GM18907 (cell line): ENCODE measurements at regions not wholly inside any gene's neighbourhood (a gene's known extent, or its start where the extent isn't known, plus 50 kb on each side); places are given as distances from the start of the nearest gene placed in this dataset.

Source experiments
- ATAC-seq: cut with Tn5 transposase; IDR thresholded peaks from one replicate; pipeline ENCODE4 v1.9.1; 2021; ENCODE audit warnings: mild to moderate bottlenecking, moderate library complexity; ENCODE audit not compliant: unreplicated experiment

GRCh38 chr9:71218774-71219173 lies 97.4 kb upstream of the TRPM3 start:
- ATAC-seq, result no peak

- ATAC-seq, result no peak
Observed at GRCh38 chr9:71213633-71214032, 92.2 kb upstream of the TRPM3 start.

DNA sequence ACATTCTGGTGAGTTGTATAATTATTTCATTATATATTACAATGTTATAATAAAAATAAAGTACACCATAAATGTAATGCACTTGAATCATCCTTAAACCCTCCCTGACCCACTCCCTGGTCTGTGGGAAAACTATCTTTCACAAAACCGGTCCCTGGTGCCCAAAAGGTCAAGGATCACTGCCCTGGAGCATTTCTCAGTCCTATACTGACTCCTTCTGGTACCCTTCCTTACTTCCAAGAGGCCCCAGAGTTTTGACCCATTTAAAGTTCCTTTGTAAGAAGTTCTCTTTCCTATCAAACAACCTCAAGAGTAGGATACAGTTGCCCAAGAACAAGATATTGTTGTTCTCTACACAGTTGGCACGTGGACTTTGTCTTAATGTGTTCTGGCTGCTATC lies 88.9 kb upstream of the TRPM3 start:
- no peak for ATAC-seq

GRCh38 chr9:71209890-71210289 lies 88.5 kb upstream of the TRPM3 start:
- no peak for ATAC-seq

- no peak for ATAC-seq
Observed at GRCh38 chr9:71202931-71203330, 81.5 kb upstream of the TRPM3 start.

DNA sequence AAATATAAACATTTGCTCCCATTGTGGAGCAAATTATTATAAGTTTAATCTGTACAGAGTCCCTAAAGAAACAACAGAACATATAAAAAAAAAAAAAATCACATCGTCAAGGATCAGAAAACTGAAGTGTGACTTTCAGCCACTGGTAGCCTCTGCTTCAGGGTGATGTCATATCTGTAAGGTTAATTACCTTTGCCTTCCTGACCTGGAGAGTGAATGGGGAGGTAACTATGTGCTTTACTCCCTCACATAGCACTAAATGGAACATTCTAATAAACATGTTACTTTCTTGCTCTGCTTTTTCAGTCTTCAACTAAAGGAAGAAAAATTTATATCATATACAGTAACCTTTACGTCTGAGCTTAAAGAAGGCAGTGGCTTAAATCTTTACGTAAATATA lies 70.3 kb upstream of the TRPM3 start:
- no peak for ATAC-seq

- ATAC-seq, result no peak
Observed at GRCh38 chr9:71183251-71183650, 61.8 kb upstream of the TRPM3 start.

- ATAC-seq, result no peak
Observed at GRCh38 chr9:71179183-71179582, 57.8 kb upstream of the TRPM3 start.

- no peak for ATAC-seq
Observed at GRCh38 chr9:71177901-71178300, 56.5 kb upstream of the TRPM3 start.

DNA sequence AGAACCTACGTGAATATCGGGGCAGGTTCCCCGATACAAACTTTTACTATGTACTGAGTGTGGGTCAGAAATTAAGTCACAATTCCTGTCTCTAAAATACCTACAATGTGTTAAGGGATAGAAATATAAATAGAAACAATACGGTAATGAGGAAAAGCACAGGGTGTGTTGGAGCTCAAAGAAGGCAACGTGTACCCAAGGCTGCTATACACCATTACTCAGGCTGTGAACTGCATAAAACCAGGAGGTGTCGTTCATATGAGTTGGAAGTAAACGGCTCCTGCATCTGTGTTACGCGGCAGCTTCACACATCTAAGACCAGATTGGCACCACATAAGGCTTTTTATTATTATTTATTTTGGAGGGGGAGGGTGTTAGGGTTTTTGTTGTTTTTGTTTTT lies 50.1 kb upstream of the TRPM3 start:
- ATAC-seq, result no peak
